HG02970 (cell line): ENCODE measurements at regions not wholly inside any gene's neighbourhood (a gene's known extent, or its start where the extent isn't known, plus 50 kb on each side); places are given as distances from the start of the nearest gene placed in this dataset.
"Not testable (repeated sequence)": the region's sequence is repeated elsewhere in the genome, so short reads cannot be mapped to it uniquely, and the experiment has no call there.

ENCODE experiments used
- ATAC-seq: cut with Tn5 transposase; IDR thresholded peaks from one replicate; pipeline ENCODE4 v1.9.1; 2021; ENCODE audit warnings: mild to moderate bottlenecking, moderate library complexity, moderate number of reproducible peaks; ENCODE audit not compliant: unreplicated experiment, low FRiP score

- ATAC-seq = no peak
Measured at GRCh38 chr9:115393976-115394775, 276.2 kb upstream of the TNC start.

DNA sequence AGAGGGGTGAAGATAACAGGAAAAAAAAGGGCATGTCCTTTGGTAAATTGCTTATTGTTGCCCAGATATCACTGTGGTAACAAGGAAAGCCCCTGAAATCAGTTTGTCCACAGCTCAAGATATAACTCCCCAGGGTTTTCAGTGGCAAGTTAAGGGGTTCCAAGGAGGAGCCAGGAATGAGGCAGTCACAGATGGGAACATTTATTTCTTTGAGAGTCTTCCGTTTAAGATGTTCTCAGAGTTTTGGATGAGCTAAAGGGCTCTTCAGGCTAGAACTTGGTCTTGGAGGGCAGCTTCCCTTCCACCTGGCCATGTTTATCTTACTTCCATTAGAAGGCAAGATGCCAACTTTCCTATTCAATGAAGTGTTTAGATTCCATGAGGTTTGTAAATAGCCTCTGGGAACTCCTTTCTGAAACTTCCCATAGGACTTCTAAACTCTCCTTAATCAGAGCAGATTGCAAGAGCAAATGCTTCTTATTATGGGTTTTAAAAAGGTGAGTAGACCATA is 277.6 kb upstream of the TNC start:
- no peak for ATAC-seq

- no peak for ATAC-seq
Measured at GRCh38 chr9:115396071-115396529, 278.1 kb upstream of the TNC start.

- no peak for ATAC-seq
Measured at GRCh38 chr9:115397591-115398312, 279.8 kb upstream of the TNC start.

- ATAC-seq = no peak
Measured at GRCh38 chr9:115398313-115398650, 280.3 kb upstream of the TNC start.

GRCh38 chr9:115398996-115399395 is 281.0 kb upstream of the TNC start:
- no peak for ATAC-seq

GRCh38 chr9:115400796-115401195 is 282.8 kb upstream of the TNC start:
- no peak for ATAC-seq

- ATAC-seq = no peak
Measured at GRCh38 chr9:115401756-115402327, 283.9 kb upstream of the TNC start.

- ATAC-seq = no peak
Measured at GRCh38 chr9:115403753-115404152, 285.8 kb upstream of the TNC start.

DNA sequence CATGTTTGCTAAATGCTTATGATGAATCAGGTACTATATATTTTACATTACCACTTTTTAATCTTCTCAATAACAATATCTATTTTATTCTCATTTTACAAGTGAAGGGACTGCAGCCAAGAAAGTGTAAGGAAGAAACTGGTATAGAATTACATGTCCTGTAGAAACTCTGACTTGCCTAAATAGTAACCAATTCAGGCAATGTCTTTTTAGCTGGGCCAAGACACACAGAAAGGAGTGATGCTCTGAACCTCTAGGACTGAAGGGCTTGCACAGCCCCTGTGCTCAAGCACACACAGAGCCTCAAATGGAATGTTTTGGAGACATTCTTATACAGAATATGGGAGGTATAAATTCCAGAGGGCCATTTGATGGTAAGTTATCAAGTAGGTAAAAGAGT is 286.4 kb upstream of the TNC start:
- no peak for ATAC-seq

DNA sequence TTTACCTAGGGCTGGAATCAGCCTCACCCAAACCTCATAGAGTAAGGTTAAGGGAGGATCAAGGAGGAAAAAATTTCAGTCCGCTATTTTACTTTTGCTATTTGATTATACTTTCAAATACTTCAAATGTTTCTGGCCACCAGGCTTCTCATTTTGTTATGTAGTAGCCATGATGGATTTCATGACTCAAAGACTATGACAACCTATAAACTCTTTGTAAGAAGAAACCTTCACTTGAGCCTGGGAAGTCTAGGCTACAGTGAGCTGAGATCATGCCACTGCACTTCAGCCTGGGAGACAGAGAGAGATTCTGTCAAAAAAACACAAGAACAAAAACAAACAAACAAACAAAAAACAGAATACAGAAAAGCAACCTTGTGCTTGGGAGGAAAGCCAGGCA is 293.6 kb upstream of the TNC start:
- no peak for ATAC-seq

DNA sequence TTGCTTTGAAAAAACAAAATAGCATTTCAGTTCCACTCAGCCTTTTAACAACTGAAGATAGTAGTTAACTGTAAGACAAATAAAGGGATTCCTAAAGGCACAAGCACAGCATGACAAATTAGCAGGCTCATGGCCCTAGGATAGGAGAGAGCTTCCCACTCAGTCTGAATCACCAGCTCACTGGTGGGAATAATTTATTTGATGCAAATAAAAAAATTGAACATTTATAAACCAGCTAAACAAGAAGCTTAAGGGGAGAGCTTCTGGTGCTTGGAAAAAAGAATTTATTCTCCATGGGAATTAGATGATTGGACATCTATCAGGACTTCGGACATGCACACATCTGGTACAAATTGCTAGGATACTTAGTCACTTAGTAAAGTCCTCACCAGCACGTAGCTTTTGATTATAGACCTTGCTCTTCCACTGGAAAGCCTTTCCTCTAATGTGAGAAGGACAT is 294.1 kb upstream of the TNC start:
- ATAC-seq = no peak

- ATAC-seq = no peak
Measured at GRCh38 chr9:115412656-115413055, 294.7 kb upstream of the TNC start.

- no peak for ATAC-seq
Measured at GRCh38 chr9:115413304-115413703, 295.3 kb upstream of the TNC start.

GRCh38 chr9:115413766-115414382 is 295.9 kb upstream of the TNC start:
- ATAC-seq = no peak

GRCh38 chr9:115414561-115414960 is 296.6 kb upstream of the TNC start:
- ATAC-seq = no peak

GRCh38 chr9:115415450-115415849 is 297.5 kb upstream of the TNC start:
- ATAC-seq = no peak

GRCh38 chr9:115416299-115416698 is 298.3 kb upstream of the TNC start:
- no peak for ATAC-seq

DNA sequence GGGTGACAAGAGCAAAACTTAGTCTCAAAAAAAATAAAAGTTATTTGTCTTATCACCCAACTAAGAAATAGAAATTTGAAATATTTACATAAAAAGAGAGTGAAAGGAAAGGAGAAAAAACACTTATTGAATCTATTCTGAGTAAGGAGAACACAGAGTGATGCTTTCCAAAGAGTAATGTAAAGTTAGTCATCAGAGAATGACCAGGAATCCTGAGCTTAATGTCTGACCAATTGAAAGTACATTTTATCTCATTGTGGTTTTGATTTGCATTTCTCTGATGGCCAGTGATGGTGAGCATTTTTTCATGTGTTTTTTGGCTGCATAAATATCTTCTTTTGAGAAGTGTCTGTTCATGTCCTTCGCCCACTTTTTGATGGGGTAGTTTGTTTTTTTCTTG is 300.2 kb upstream of the TNC start:
- ATAC-seq = not testable (repeated sequence)

DNA sequence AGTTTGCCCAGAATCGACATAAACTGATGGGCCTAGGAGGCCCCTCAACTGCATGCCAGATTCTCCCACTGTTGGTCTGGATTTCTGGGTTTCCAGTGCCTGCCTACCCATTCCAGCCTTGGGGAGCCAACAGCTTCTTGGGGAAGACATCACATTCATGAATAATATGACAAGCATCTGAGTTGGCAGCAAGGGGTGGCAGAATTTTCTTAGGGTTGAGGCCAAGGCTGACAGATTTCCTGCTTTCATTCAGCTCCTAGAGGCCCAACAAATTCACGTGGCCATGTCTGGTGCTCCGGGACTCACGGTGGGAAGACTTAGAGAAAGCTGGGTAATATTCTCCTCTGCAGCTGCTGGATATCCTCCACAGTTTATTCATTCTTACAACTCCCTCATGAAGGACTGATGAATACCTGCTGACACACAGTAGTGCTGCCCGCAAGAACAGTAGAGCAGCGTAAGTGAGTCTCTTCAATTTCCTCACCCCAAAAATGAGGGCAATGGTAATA is 305.0 kb upstream of the TNC start:
- no peak for ATAC-seq

GRCh38 chr9:115423646-115424045 is 305.7 kb upstream of the TNC start:
- no peak for ATAC-seq
